GM18909 (cell line): ENCODE measurements at regions not wholly inside any gene's neighbourhood (a gene's known extent, or its start where the extent isn't known, plus 50 kb on each side); places are given as distances from the start of the nearest gene placed in this dataset.

Experiments used
- ATAC-seq: cut with Tn5 transposase; IDR thresholded peaks from one replicate; pipeline ENCODE4 v1.9.1; 2021; ENCODE audit warnings: mild to moderate bottlenecking; ENCODE audit not compliant: unreplicated experiment, poor library complexity

GRCh38 chr1:79819140-79819539 lies 812.6 kb upstream of the ADGRL4 start:
- no peak for ATAC-seq

GRCh38 chr1:79817031-79817560 lies 810.6 kb upstream of the ADGRL4 start:
- no peak for ATAC-seq

- ATAC-seq = no peak
Observed at GRCh38 chr1:79815115-79815514, 808.6 kb upstream of the ADGRL4 start.

- no peak for ATAC-seq
Observed at GRCh38 chr1:79811173-79811572, 804.6 kb upstream of the ADGRL4 start.

GRCh38 chr1:79808816-79809475 lies 802.4 kb upstream of the ADGRL4 start:
- ATAC-seq = no peak

GRCh38 chr1:79807816-79808215 lies 801.3 kb upstream of the ADGRL4 start:
- no peak for ATAC-seq

GRCh38 chr1:79797487-79797886 lies 791.0 kb upstream of the ADGRL4 start:
- ATAC-seq = no peak

- ATAC-seq = no peak
Observed at GRCh38 chr1:79796434-79796833, 789.9 kb upstream of the ADGRL4 start.

- no peak for ATAC-seq
Observed at GRCh38 chr1:79792219-79792930, 785.8 kb upstream of the ADGRL4 start.

GRCh38 chr1:79791488-79792218 lies 785.1 kb upstream of the ADGRL4 start:
- ATAC-seq = no peak

- ATAC-seq = no peak
Observed at GRCh38 chr1:79790950-79791349, 784.4 kb upstream of the ADGRL4 start.

- ATAC-seq = no peak
Observed at GRCh38 chr1:79787631-79788030, 781.1 kb upstream of the ADGRL4 start.

- ATAC-seq = no peak
Observed at GRCh38 chr1:79785964-79786363, 779.4 kb upstream of the ADGRL4 start.

GRCh38 chr1:79785561-79785960 lies 779.0 kb upstream of the ADGRL4 start:
- ATAC-seq = no peak

- ATAC-seq = no peak
Observed at GRCh38 chr1:79781261-79781660, 774.7 kb upstream of the ADGRL4 start.

GRCh38 chr1:79777481-79778219 lies 771.1 kb upstream of the ADGRL4 start:
- ATAC-seq = peak; percentile 100

GRCh38 chr1:79775402-79775801 lies 768.9 kb upstream of the ADGRL4 start:
- no peak for ATAC-seq

- no peak for ATAC-seq
Observed at GRCh38 chr1:79773385-79773784, 766.9 kb upstream of the ADGRL4 start.

- ATAC-seq = no peak
Observed at GRCh38 chr1:79762461-79762860, 755.9 kb upstream of the ADGRL4 start.

- no peak for ATAC-seq
Observed at GRCh38 chr1:79760531-79760930, 754.0 kb upstream of the ADGRL4 start.
